ENCODE measurements at regions not wholly inside any gene's neighbourhood (a gene's known extent, or its start where the extent isn't known, plus 50 kb on each side); places are given as distances from the start of the nearest gene placed in this dataset.

- no CpG with 5 or more reads among the region's 6 CpGs for WGBS (ENCODE audit: insufficient coverage)
- Histone ChIP-seq H3K27me3 (ENCODE audit: control insufficient read depth, insufficient read depth, low read length) (peaks cover 8% of the 10 kb centered on the region), H3K27ac (ENCODE audit: low read length) (no peak overlapping the region), H3K36me3 (ENCODE audit: control insufficient read depth, insufficient read depth, low read length) (no peaks in the 10 kb centered on the region), H3K4me1 (ENCODE audit: control insufficient read depth, insufficient read depth, low read length) (no peaks in the 10 kb centered on the region), H3K4me3 (ENCODE audit: low read length) (no peak overlapping the region), H3K9me3 (replicated peaks; ENCODE audit: control insufficient read depth, low read depth, low read length) (no peaks in the 10 kb centered on the region)
- DNase-seq: no peak
Measured at GRCh38 chr1:5304702-5305101, 650.3 kb downstream of the AJAP1 start.

DNA sequence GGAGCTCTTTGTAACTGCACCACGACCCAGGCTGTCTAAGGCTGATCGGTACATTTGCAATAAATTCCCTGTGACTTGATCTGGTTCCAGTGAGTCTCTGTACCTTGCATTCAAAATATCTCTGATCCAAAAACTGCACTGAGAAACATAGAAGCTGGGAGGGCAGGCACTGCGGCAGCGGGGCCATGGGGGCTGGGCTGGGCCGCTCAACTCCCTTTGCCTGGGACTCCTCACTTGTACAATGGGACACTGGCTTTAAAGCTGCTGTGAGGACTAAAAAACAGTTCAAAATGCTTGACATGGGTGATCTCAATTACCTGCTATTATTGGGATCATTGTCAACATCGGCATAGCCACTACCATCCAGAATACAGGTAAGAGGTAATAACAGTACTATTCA, 644.0 kb downstream of the AJAP1 start:
- peaks cover 23% of the 10 kb centered on the region for H3K4me1 ChIP-seq (ENCODE audit: control insufficient read depth, insufficient read depth, low read length)
- peaks cover 26% of the 10 kb centered on the region for H3K27me3 ChIP-seq (ENCODE audit: control insufficient read depth, insufficient read depth, low read length)
- no peak overlapping the region for H3K4me3 ChIP-seq (ENCODE audit: low read length)
- H3K36me3 ChIP-seq (ENCODE audit: control insufficient read depth, insufficient read depth, low read length): no peaks in the 10 kb centered on the region
- 85% methylated on average over 5 of the region's 6 CpGs for WGBS (ENCODE audit: insufficient coverage)
- H3K27ac ChIP-seq (ENCODE audit: low read length): no peak overlapping the region
- DNase-seq: no peak
- no peaks in the 10 kb centered on the region for H3K9me3 ChIP-seq (replicated peaks; ENCODE audit: control insufficient read depth, low read depth, low read length)

DNA sequence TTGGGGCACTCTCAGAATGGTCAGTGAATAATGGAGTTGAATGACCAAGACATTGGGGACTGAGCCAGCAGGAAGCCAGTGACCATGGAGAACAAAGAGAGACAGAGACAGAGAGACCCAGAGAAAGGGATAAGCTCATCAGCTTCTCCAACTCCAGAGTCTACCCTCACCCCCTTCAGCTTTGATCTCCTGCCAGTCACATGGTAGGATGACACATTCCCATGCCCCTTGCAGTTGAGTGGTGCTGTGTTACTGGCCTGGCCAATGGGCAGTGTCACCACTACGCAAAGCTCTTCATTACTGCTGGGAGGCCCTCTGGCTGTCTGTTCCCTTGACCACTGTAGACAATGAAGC, 643.5 kb downstream of the AJAP1 start:
- Histone ChIP-seq H3K4me1 (ENCODE audit: control insufficient read depth, insufficient read depth, low read length) (peaks cover 23% of the 10 kb centered on the region), H3K27me3 (ENCODE audit: control insufficient read depth, insufficient read depth, low read length) (peaks cover 27% of the 10 kb centered on the region), H3K4me3 (ENCODE audit: low read length) (no peak overlapping the region), H3K36me3 (ENCODE audit: control insufficient read depth, insufficient read depth, low read length) (no peaks in the 10 kb centered on the region), H3K9me3 (replicated peaks; ENCODE audit: control insufficient read depth, low read depth, low read length) (no peaks in the 10 kb centered on the region), H3K27ac (ENCODE audit: low read length) (no peak overlapping the region)
- 89% methylated on average over 1 of the region's 1 CpG for WGBS (ENCODE audit: insufficient coverage)
- DNase-seq: no peak

DNA sequence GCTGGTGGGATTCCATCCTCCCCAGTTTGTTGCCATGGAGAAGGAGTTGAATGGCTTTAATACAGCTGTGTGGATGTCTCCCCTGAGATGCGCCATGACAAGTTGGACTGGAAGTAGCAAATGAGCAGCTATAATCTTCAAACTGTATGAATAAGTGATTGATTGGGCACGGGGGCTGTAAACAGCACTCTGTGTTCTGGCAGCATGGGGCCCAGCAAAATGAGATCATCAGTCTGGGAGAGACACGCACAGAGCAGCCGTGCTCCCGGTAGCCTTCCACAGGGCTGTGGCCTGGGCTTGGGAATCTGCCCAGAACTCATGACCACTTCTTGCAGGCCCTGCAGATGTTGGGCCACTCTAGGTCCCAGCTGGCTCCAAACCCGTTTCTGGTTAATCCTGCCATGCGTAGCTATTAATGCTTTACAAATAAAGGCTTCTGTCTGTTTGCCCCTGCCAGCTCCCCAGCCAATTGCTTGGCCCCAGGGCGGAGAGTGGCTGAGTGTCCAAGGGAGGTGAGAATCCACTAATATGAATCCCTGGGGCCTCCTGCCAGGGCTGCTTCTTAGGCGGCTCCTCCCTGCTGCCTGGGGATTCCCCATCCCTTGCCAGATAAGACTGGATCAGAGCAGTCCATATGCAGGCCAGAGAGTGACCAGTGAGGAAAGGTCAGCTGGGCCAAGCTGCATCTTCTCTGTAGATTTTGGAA, 642.9 kb downstream of the AJAP1 start:
- peaks cover 27% of the 10 kb centered on the region for H3K27me3 ChIP-seq (ENCODE audit: control insufficient read depth, insufficient read depth, low read length)
- peaks cover 23% of the 10 kb centered on the region for H3K4me1 ChIP-seq (ENCODE audit: control insufficient read depth, insufficient read depth, low read length)
- 32% methylated on average over 7 of the region's 9 CpGs for WGBS (ENCODE audit: insufficient coverage)
- DNase-seq: peak; percentile 86
- no peak overlapping the region for H3K27ac ChIP-seq (ENCODE audit: low read length)
- H3K9me3 ChIP-seq (replicated peaks; ENCODE audit: control insufficient read depth, low read depth, low read length): no peaks in the 10 kb centered on the region
- no peaks in the 10 kb centered on the region for H3K36me3 ChIP-seq (ENCODE audit: control insufficient read depth, insufficient read depth, low read length)
- no peak overlapping the region for H3K4me3 ChIP-seq (ENCODE audit: low read length)

- Histone ChIP-seq H3K36me3 (ENCODE audit: control insufficient read depth, insufficient read depth, low read length) (no peaks in the 10 kb centered on the region), H3K9me3 (replicated peaks; ENCODE audit: control insufficient read depth, low read depth, low read length) (no peaks in the 10 kb centered on the region), H3K4me1 (ENCODE audit: control insufficient read depth, insufficient read depth, low read length) (peaks cover 23% of the 10 kb centered on the region), H3K27me3 (ENCODE audit: control insufficient read depth, insufficient read depth, low read length) (peaks cover 25% of the 10 kb centered on the region), H3K27ac (ENCODE audit: low read length) (no peak overlapping the region), H3K4me3 (ENCODE audit: low read length) (no peak overlapping the region)
- 46% methylated on average over 12 of the region's 18 CpGs for WGBS (ENCODE audit: insufficient coverage)
- DNase-seq: peak; percentile 1
Measured at GRCh38 chr1:5296557-5297179, 642.3 kb downstream of the AJAP1 start.

DNA sequence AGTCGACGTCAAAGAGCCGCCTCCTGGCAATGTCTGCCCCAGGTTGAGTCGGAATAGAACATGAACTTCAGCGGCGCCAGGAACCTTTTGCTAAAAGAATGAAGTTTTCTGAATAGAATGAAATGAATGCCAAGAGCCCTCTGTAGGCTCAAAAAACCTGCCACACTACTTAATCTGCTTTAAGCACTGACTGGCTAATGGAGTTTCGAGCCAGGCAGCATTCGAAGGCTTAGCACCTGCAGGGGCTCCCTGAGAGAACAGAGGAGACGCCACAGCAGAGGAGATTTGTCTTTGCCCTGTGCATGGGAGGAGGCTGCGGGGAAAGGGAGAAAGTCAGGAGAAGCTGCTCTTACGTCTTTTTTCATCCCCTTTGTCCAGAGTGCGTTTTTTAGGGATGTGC, 641.7 kb downstream of the AJAP1 start:
- Histone ChIP-seq H3K36me3 (ENCODE audit: control insufficient read depth, insufficient read depth, low read length) (no peaks in the 10 kb centered on the region), H3K27ac (ENCODE audit: low read length) (no peak overlapping the region), H3K4me1 (ENCODE audit: control insufficient read depth, insufficient read depth, low read length) (peaks cover 23% of the 10 kb centered on the region), H3K9me3 (replicated peaks; ENCODE audit: control insufficient read depth, low read depth, low read length) (no peaks in the 10 kb centered on the region), H3K4me3 (ENCODE audit: low read length) (no peak overlapping the region), H3K27me3 (ENCODE audit: control insufficient read depth, insufficient read depth, low read length) (peaks cover 25% of the 10 kb centered on the region)
- peak; percentile 1 for DNase-seq
- WGBS (ENCODE audit: insufficient coverage): 57% methylated on average over 4 of the region's 12 CpGs

DNA sequence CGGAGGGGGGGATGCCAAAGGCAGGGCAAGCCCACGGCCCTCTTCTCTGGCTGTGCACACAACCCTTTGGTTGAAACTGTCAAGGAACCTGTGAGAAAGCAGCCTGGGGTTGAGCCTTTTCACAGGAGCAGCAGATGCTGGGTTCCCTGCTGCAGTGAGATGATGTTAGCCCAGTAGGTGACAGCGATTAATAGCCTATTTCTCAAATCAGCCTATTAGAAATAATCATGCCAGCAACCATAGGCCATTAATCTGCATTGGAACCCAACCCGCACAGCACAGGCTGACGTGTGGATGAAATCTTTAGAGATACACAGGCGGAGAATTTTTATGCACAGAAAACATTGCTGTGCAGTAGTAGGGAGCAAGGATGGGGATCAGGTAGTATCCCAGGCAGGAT, 637.5 kb downstream of the AJAP1 start:
- peaks cover 12% of the 10 kb centered on the region for H3K4me1 ChIP-seq (ENCODE audit: control insufficient read depth, insufficient read depth, low read length)
- DNase-seq: no peak
- no peaks in the 10 kb centered on the region for H3K9me3 ChIP-seq (replicated peaks; ENCODE audit: control insufficient read depth, low read depth, low read length)
- no peaks in the 10 kb centered on the region for H3K36me3 ChIP-seq (ENCODE audit: control insufficient read depth, insufficient read depth, low read length)
- no peak overlapping the region for H3K27ac ChIP-seq (ENCODE audit: low read length)
- peaks cover 17% of the 10 kb centered on the region for H3K27me3 ChIP-seq (ENCODE audit: control insufficient read depth, insufficient read depth, low read length)
- H3K4me3 ChIP-seq (ENCODE audit: low read length): no peak overlapping the region
- WGBS (ENCODE audit: insufficient coverage): 71% methylated on average over 4 of the region's 6 CpGs

DNA sequence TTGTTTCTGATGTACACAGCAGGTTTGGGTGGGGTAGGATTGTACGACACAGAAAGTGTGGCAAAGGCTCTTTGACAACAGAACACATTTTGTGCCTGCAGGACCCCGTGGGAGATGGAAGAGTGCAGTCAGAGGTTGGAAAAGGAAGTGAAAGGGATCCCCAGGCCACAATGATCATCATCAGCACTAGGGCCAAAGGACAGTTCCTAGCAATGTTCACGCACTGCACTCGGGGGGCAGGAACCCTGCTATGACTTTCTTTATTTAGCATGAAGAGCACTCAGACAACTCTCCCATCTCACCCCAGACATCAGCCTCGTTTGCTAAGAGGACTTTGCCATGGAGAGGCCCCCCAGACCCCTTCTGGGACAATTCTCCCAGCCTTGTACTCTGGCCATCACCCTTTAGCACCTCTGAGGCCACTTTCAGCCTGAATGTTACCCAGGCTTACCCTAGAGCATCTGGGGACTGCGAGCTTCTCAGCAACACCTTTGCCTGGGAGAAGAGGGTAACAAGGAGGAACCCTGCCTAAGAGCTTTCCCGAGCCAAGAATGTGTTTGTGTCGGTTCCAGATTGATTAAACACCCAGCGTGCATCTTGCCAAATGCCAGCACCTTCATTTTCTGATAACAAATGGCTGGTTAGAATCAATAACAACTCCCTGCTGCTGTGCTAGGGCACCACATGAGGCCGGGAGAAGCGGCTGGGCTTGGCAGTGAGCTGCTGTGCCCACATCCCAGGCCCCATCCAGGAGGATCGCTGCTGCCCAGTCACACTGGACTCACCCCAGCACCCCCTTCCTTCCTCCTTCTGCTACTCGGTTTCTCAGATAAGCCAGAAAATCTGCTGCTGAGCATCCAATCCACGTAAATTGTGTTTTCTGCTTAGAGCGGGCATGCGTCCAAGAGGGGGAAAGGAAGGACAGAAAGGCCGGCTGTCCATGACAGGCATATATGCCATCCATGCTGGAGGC, 633.1 kb downstream of the AJAP1 start:
- no peak overlapping the region for H3K27ac ChIP-seq (ENCODE audit: low read length)
- WGBS (ENCODE audit: insufficient coverage): 58% methylated on average over 15 of the region's 17 CpGs
- peaks cover 2% of the 10 kb centered on the region for H3K9me3 ChIP-seq (replicated peaks; ENCODE audit: control insufficient read depth, low read depth, low read length)
- H3K4me1 ChIP-seq (ENCODE audit: control insufficient read depth, insufficient read depth, low read length): peaks cover 3% of the 10 kb centered on the region
- H3K27me3 ChIP-seq (ENCODE audit: control insufficient read depth, insufficient read depth, low read length): peaks cover 5% of the 10 kb centered on the region
- no peaks in the 10 kb centered on the region for H3K36me3 ChIP-seq (ENCODE audit: control insufficient read depth, insufficient read depth, low read length)
- H3K4me3 ChIP-seq (ENCODE audit: low read length): no peak overlapping the region
- DNase-seq: no peak

DNA sequence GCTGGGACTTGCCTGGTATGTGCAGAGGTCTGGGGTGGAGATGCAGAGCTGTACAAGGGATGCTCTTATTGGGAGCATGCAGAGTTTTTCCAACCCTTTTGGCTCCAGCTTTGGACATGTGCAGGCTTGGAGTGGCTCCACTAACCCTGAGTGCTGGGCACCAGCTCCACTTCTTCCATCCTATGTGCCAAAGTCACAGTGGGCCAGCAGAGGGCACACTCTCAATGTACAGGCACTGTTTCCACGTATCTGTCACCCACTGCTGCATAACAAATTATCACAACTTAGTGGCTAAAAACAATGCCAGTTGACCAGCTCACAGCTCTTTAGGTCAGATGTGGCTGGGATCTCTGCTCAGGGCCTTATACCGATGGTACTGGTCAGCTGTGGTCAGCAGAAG, 631.8 kb downstream of the AJAP1 start:
- 67% methylated on average over 2 of the region's 2 CpGs for WGBS (ENCODE audit: insufficient coverage)
- no peaks in the 10 kb centered on the region for H3K36me3 ChIP-seq (ENCODE audit: control insufficient read depth, insufficient read depth, low read length)
- DNase-seq: peak; percentile 1
- H3K4me3 ChIP-seq (ENCODE audit: low read length): no peak overlapping the region
- H3K4me1 ChIP-seq (ENCODE audit: control insufficient read depth, insufficient read depth, low read length): peaks cover 3% of the 10 kb centered on the region
- H3K27ac ChIP-seq (ENCODE audit: low read length): no peak overlapping the region
- peaks cover 2% of the 10 kb centered on the region for H3K9me3 ChIP-seq (replicated peaks; ENCODE audit: control insufficient read depth, low read depth, low read length)
- peaks cover 5% of the 10 kb centered on the region for H3K27me3 ChIP-seq (ENCODE audit: control insufficient read depth, insufficient read depth, low read length)

- WGBS (ENCODE audit: insufficient coverage): 35% methylated on average over 5 of the region's 5 CpGs
- no peak overlapping the region for H3K4me3 ChIP-seq (ENCODE audit: low read length)
- H3K36me3 ChIP-seq (ENCODE audit: control insufficient read depth, insufficient read depth, low read length): no peaks in the 10 kb centered on the region
- H3K4me1 ChIP-seq (ENCODE audit: control insufficient read depth, insufficient read depth, low read length): no peaks in the 10 kb centered on the region
- H3K27ac ChIP-seq (ENCODE audit: low read length): no peak overlapping the region
- peaks cover 7% of the 10 kb centered on the region for H3K27me3 ChIP-seq (ENCODE audit: control insufficient read depth, insufficient read depth, low read length)
- DNase-seq: no peak
- no peaks in the 10 kb centered on the region for H3K9me3 ChIP-seq (replicated peaks; ENCODE audit: control insufficient read depth, low read depth, low read length)
Measured at GRCh38 chr1:5274527-5274926, 620.1 kb downstream of the AJAP1 start.
